H9 (cell line): ENCODE measurements at regions not wholly inside any gene's neighbourhood (a gene's known extent, or its start where the extent isn't known, plus 50 kb on each side); places are given as distances from the start of the nearest gene placed in this dataset.
"Not testable (repeated sequence)": the region's sequence is repeated elsewhere in the genome, so short reads cannot be mapped to it uniquely, and the experiment has no call there.

ENCODE experiments used
- DNase-seq: peaks from one replicate; pipeline ENCODE4 v3.0.0-alpha.2; 2017
- H2AFZ ChIP-seq: one replicate; pipeline ENCODE4 v1.6.1; 2013; ENCODE audit warnings: mild to moderate bottlenecking, low read length, control low read depth, moderate library complexity
- H2AK5ac ChIP-seq: 2 replicates; pipeline ENCODE4 v1.6.1; 2013; ENCODE audit warnings: low read length, control low read depth, mixed read lengths; ENCODE audit not compliant: insufficient read length
- H2BK120ac ChIP-seq: one replicate; pipeline ENCODE4 v1.6.1; 2013; ENCODE audit warnings: low read depth, mild to moderate bottlenecking, low read length, control low read depth, inconsistent platforms; ENCODE audit not compliant: poor library complexity, severe bottlenecking
- H2BK12ac ChIP-seq: 2 replicates; pipeline ENCODE4 v1.6.1; 2013; ENCODE audit warnings: low read length, control low read depth, mixed read lengths, low read depth; ENCODE audit not compliant: insufficient read length
- H2BK15ac ChIP-seq: 2 replicates; pipeline ENCODE4 v1.6.1; 2013; ENCODE audit warnings: low read depth, low read length, control low read depth
- H2BK20ac ChIP-seq: one replicate; pipeline ENCODE4 v1.6.1; 2013; ENCODE audit warnings: low read depth, mild to moderate bottlenecking, low read length, control low read depth, inconsistent platforms; ENCODE audit not compliant: poor library complexity, severe bottlenecking
- H2BK5ac ChIP-seq: 2 replicates; pipeline ENCODE4 v1.6.1; 2013; ENCODE audit warnings: low read length, control low read depth, mixed read lengths; ENCODE audit not compliant: insufficient read length
- H3K14ac ChIP-seq: 2 replicates; pipeline ENCODE4 v1.6.1; 2013; ENCODE audit warnings: low read length, control low read depth; ENCODE audit not compliant: insufficient read depth
- H3K18ac ChIP-seq: 2 replicates; pipeline ENCODE4 v1.6.1; 2013; ENCODE audit warnings: low read depth, mild to moderate bottlenecking, mixed read lengths, low read length, control low read depth; ENCODE audit not compliant: insufficient read length
- H3K23ac ChIP-seq: 2 replicates; pipeline ENCODE4 v1.6.1; 2013; ENCODE audit warnings: low read length, control low read depth, mixed read lengths, low read depth; ENCODE audit not compliant: insufficient read length
- H3K23me2 ChIP-seq: 2 replicates; pipeline ENCODE4 v1.6.1; 2013; ENCODE audit warnings: low read depth, mild to moderate bottlenecking, mixed read lengths, low read length, control low read depth; ENCODE audit not compliant: insufficient read length, poor library complexity, severe bottlenecking
- H3K27ac ChIP-seq: 2 replicates; pipeline ENCODE4 v1.5.1; 2013; ENCODE audit warnings: low read length, control low read depth, mixed read lengths, low read depth; ENCODE audit not compliant: insufficient read length
- H3K27me3 ChIP-seq: 2 replicates; pipeline ENCODE4 v1.6.1; 2013; ENCODE audit warnings: low read length, control low read depth, inconsistent platforms; ENCODE audit not compliant: insufficient read depth
- H3K4ac ChIP-seq: 2 replicates; pipeline ENCODE4 v1.6.1; 2013; ENCODE audit warnings: low read depth, mild to moderate bottlenecking, control low read depth, inconsistent platforms, low read length, moderate library complexity
- H3K4me1 ChIP-seq: 2 replicates; pipeline ENCODE4 v1.6.1; 2013; ENCODE audit warnings: low read length, control low read depth, inconsistent platforms; ENCODE audit not compliant: insufficient read depth
- H3K4me2 ChIP-seq: 2 replicates; pipeline ENCODE4 v1.6.1; 2013; ENCODE audit warnings: low read length, control low read depth, mixed read lengths; ENCODE audit not compliant: insufficient read length, insufficient read depth
- H3K56ac ChIP-seq: 2 replicates; pipeline ENCODE4 v1.6.1; 2013; ENCODE audit warnings: low read depth, mild to moderate bottlenecking, mixed read lengths, low read length, control low read depth; ENCODE audit not compliant: insufficient read length
- H3K79me1 ChIP-seq: 2 replicates; pipeline ENCODE4 v1.6.1; 2013; ENCODE audit warnings: low read depth, mild to moderate bottlenecking, moderate library complexity, low read length, control low read depth, inconsistent platforms; ENCODE audit not compliant: insufficient read depth, poor library complexity, severe bottlenecking
- H3K79me2 ChIP-seq: 2 replicates; pipeline ENCODE4 v1.6.1; 2013; ENCODE audit warnings: low read length, control low read depth, inconsistent platforms; ENCODE audit not compliant: insufficient read depth
- H3K9ac ChIP-seq: 2 replicates; pipeline ENCODE4 v1.6.1; 2013; ENCODE audit warnings: low read length, control low read depth, mixed read lengths; ENCODE audit not compliant: insufficient read length; ENCODE audit errors: extremely low read depth
- H3K9me3 ChIP-seq: one replicate; pipeline ENCODE4 v1.6.1; 2013; ENCODE audit warnings: low read depth, low read length, inconsistent platforms; ENCODE audit not compliant: control insufficient read depth
- H3T11ph ChIP-seq: one replicate; pipeline ENCODE4 v1.6.1; 2013; ENCODE audit warnings: mild to moderate bottlenecking, low read length, control low read depth, inconsistent platforms
- H4K20me1 ChIP-seq: one replicate; pipeline ENCODE4 v1.6.1; 2013; ENCODE audit not compliant: control insufficient read depth, insufficient read length, insufficient read depth
- H4K5ac ChIP-seq: 2 replicates; pipeline ENCODE4 v1.6.1; 2013; ENCODE audit warnings: low read depth, mild to moderate bottlenecking, mixed read lengths, low read length, control low read depth; ENCODE audit not compliant: insufficient read length
- H4K8ac ChIP-seq: replicated peaks from 2 replicates; pipeline ENCODE4 v1.6.1; 2013; ENCODE audit warnings: low read length, control low read depth, mixed read lengths, low read depth; ENCODE audit not compliant: insufficient read length
- H4K91ac ChIP-seq: 2 replicates; pipeline ENCODE4 v1.6.1; 2013; ENCODE audit warnings: low read depth, mild to moderate bottlenecking, moderate library complexity, mixed read lengths, low read length, control low read depth; ENCODE audit not compliant: insufficient read length
- H3K27ac Mint-ChIP-seq, 3 experiments: 2 replicates in 2 of 3; 3 replicates in 1 of 3; pipeline ENCODE4 v1.8.0; 2020 to 2021; ENCODE audit warnings: mixed read lengths in 3 of 3, mild to moderate bottlenecking in 1 of 3, moderate library complexity in 1 of 3
- H3K27me3 Mint-ChIP-seq: 2 replicates; pipeline ENCODE4 v1.8.0; 2021; ENCODE audit warnings: low read depth, mild to moderate bottlenecking, moderate library complexity, mixed read lengths
- H3K36me3 Mint-ChIP-seq, 3 experiments: 2 replicates in 2 of 3; 3 replicates in 1 of 3; pipeline ENCODE4 v1.8.0; 2020 to 2021; ENCODE audit warnings: low read depth in 3 of 3, mixed read lengths in 3 of 3; ENCODE audit not compliant: insufficient read depth in 1 of 3
- H3K4me1 Mint-ChIP-seq, 2 experiments: 2 replicates each; pipeline ENCODE4 v1.8.0; 2020; ENCODE audit warnings: mixed read lengths in 2 of 2
- H3K4me3 Mint-ChIP-seq, 2 experiments: 2 replicates in 1 of 2; 3 replicates in 1 of 2; pipeline ENCODE4 v1.8.0; 2020 to 2021; ENCODE audit warnings: mild to moderate bottlenecking in 2 of 2, mixed read lengths in 2 of 2, moderate library complexity in 1 of 2
- H3K9me3 Mint-ChIP-seq, 2 experiments: 2 replicates in 1 of 2; 3 replicates in 1 of 2; pipeline ENCODE4 v1.8.0; 2020; ENCODE audit warnings: mild to moderate bottlenecking in 2 of 2, mixed read lengths in 2 of 2, moderate library complexity in 1 of 2
- CTCF ChIP-seq: fragments of 200-600 bp; sonication (generic); conservative IDR thresholded peaks from 3 replicates; pipeline ENCODE4 v1.8.0; 2021; ENCODE audit warnings: antibody characterized with exemption, mild to moderate bottlenecking
- WGBS: extraction: QIAGEN DNeasy Blood & Tissue Kit; methylation state at CpG from one replicate; pipeline ENCODE4 v1.1.7; 2013; ENCODE audit warnings: missing lambda C conversion rate, low lambda C conversion rate, mixed read lengths; ENCODE audit not compliant: insufficient read length; ENCODE audit errors: extremely low coverage; 5-methylcytosine and 5-hydroxymethylcytosine counted together

GRCh38 chr2:113351375-113352355 lies 72.9 kb upstream of the PAX8 start:
- Histone ChIP-seq H4K91ac (no peak overlapping the region), H3K79me2 (no peaks in the 10 kb centered on the region), H3K4me1 (no peaks in the 10 kb centered on the region), H4K20me1 (no peaks in the 10 kb centered on the region), H3K9ac (no peak overlapping the region), H3K23ac (no peak overlapping the region), H2AFZ (no peak overlapping the region), H2BK12ac (no peak overlapping the region), H3K23me2 (no peaks in the 10 kb centered on the region), H2BK15ac (no peak overlapping the region), H3K14ac (no peak overlapping the region), H2AK5ac (no peak overlapping the region), H4K8ac (no peak overlapping the region), H2BK20ac (no peak overlapping the region), H3K79me1 (no peaks in the 10 kb centered on the region), H2BK120ac (no peak overlapping the region), H3K4ac (no peak overlapping the region), H3K9me3 (no peaks in the 10 kb centered on the region), H3K27me3 (no peaks in the 10 kb centered on the region), H3K4me2 (no peak overlapping the region), H3K27ac (no peak overlapping the region), H4K5ac (no peak overlapping the region), H2BK5ac (no peak overlapping the region), H3K18ac (no peak overlapping the region), H3T11ph (no peak overlapping the region), H3K56ac (no peak overlapping the region)
- H3K9me3 Mint-ChIP-seq: no peaks in the 10 kb centered on the region
- no peak overlapping the region for H3K27ac Mint-ChIP-seq
- no peak for DNase-seq
- no peaks in the 10 kb centered on the region for H3K36me3 Mint-ChIP-seq
- no peak for TF ChIP-seq CTCF
- H3K27me3 Mint-ChIP-seq: peaks cover 7% of the 10 kb centered on the region
- peaks cover 6 to 8% of the 10 kb centered on the region in 2 experiments; a peak in 3 of 4 replicates for H3K4me1 Mint-ChIP-seq
- H3K4me3 Mint-ChIP-seq: no peak overlapping the region
- WGBS: no CpG with 5 or more reads among the region's 8 CpGs

GRCh38 chr2:113343800-113344199 lies 65.1 kb upstream of the PAX8 start:
- not testable (repeated sequence) for H3K27me3 ChIP-seq, H3K23ac ChIP-seq, H4K91ac ChIP-seq, H3K36me3 Mint-ChIP-seq, H4K20me1 ChIP-seq, H2AFZ ChIP-seq, H3K27ac Mint-ChIP-seq, H3K18ac ChIP-seq, H3K23me2 ChIP-seq, H3K56ac ChIP-seq, H2BK12ac ChIP-seq, H3K79me1 ChIP-seq, H3K4me1 ChIP-seq, H3K4me1 Mint-ChIP-seq, H2AK5ac ChIP-seq, H3T11ph ChIP-seq, H3K9ac ChIP-seq, H4K5ac ChIP-seq, H3K14ac ChIP-seq, H3K4me3 Mint-ChIP-seq, H2BK120ac ChIP-seq, H3K79me2 ChIP-seq, H3K9me3 ChIP-seq, H3K4me2 ChIP-seq, H2BK5ac ChIP-seq, DNase-seq, H3K4ac ChIP-seq, H2BK15ac ChIP-seq, H2BK20ac ChIP-seq, H3K9me3 Mint-ChIP-seq, H3K27ac ChIP-seq, H4K8ac ChIP-seq
- no CpG with 5 or more reads among the region's 1 CpG for WGBS
- peaks cover 11% of the 10 kb centered on the region for H3K27me3 Mint-ChIP-seq
